ENCODE measurements at regions not wholly inside any gene's neighbourhood (a gene's known extent, or its start where the extent isn't known, plus 50 kb on each side); places are given as distances from the start of the nearest gene placed in this dataset.
"Not testable (repeated sequence)": the region's sequence is repeated elsewhere in the genome, so short reads cannot be mapped to it uniquely, and the experiment has no call there.

GRCh38 chr2:187644486-187644885, 90.3 kb upstream of the TFPI start:
- no peak for TF ChIP-seq CTCF (IDR thresholded peaks at IDR 0.05; ENCODE audit: control insufficient read depth, insufficient read depth, low read depth, low read length, missing control alignments)
- DNase-seq (ENCODE audit: low read depth), result no peak
- H3K4me3 ChIP-seq (ENCODE audit: control insufficient read depth, low read depth, low read length), result no peak overlapping the region

- DNase-seq (ENCODE audit: low read depth), result no peak
- TF ChIP-seq CTCF (IDR thresholded peaks at IDR 0.05; ENCODE audit: control insufficient read depth, insufficient read depth, low read depth, low read length, missing control alignments), result no peak
- H3K4me3 ChIP-seq (ENCODE audit: control insufficient read depth, low read depth, low read length), result no peak overlapping the region
Observed at GRCh38 chr2:187644981-187645380, 90.7 kb upstream of the TFPI start.

- no peak for DNase-seq (ENCODE audit: low read depth)
- TF ChIP-seq CTCF (IDR thresholded peaks at IDR 0.05; ENCODE audit: control insufficient read depth, insufficient read depth, low read depth, low read length, missing control alignments), result no peak
- no peak overlapping the region for H3K4me3 ChIP-seq (ENCODE audit: control insufficient read depth, low read depth, low read length)
Observed at GRCh38 chr2:187646556-187646955, 92.3 kb upstream of the TFPI start.

- DNase-seq (ENCODE audit: low read depth), result no peak
- no peak overlapping the region for H3K4me3 ChIP-seq (ENCODE audit: control insufficient read depth, low read depth, low read length)
- TF ChIP-seq CTCF (IDR thresholded peaks at IDR 0.05; ENCODE audit: control insufficient read depth, insufficient read depth, low read depth, low read length, missing control alignments), result no peak
Observed at GRCh38 chr2:187654535-187654934, 100.3 kb upstream of the TFPI start.

GRCh38 chr2:187655001-187655400, 100.8 kb upstream of the TFPI start:
- DNase-seq (ENCODE audit: low read depth), result no peak
- H3K4me3 ChIP-seq (ENCODE audit: control insufficient read depth, low read depth, low read length), result no peak overlapping the region
- TF ChIP-seq CTCF (IDR thresholded peaks at IDR 0.05; ENCODE audit: control insufficient read depth, insufficient read depth, low read depth, low read length, missing control alignments), result no peak

- no peak for DNase-seq (ENCODE audit: low read depth)
- TF ChIP-seq CTCF (IDR thresholded peaks at IDR 0.05; ENCODE audit: control insufficient read depth, insufficient read depth, low read depth, low read length, missing control alignments), result no peak
- H3K4me3 ChIP-seq (ENCODE audit: control insufficient read depth, low read depth, low read length), result no peak overlapping the region
Observed at GRCh38 chr2:187656123-187656522, 101.9 kb upstream of the TFPI start.

- DNase-seq (ENCODE audit: low read depth), result no peak
- no peak overlapping the region for H3K4me3 ChIP-seq (ENCODE audit: control insufficient read depth, low read depth, low read length)
- peak; percentile 57 for TF ChIP-seq CTCF (IDR thresholded peaks at IDR 0.05; ENCODE audit: control insufficient read depth, insufficient read depth, low read depth, low read length, missing control alignments)
Observed at GRCh38 chr2:187658952-187659525, 104.8 kb upstream of the TFPI start.

GRCh38 chr2:187676050-187676449, 121.8 kb upstream of the TFPI start:
- DNase-seq (ENCODE audit: low read depth); H3K4me3 ChIP-seq (ENCODE audit: control insufficient read depth, low read depth, low read length): not testable (repeated sequence)
